SU-DHL-6 (cell line): ENCODE measurements at regions not wholly inside any gene's neighbourhood (a gene's known extent, or its start where the extent isn't known, plus 50 kb on each side); places are given as distances from the start of the nearest gene placed in this dataset.

ENCODE experiments used
- CTCF ChIP-seq: fragments of 200-600 bp; sonication (generic); IDR thresholded peaks from one replicate; pipeline ENCODE4 v1.5.1; 2017; ENCODE audit warnings: antibody characterized with exemption, mild to moderate bottlenecking, low read length, moderate library complexity; ENCODE audit not compliant: insufficient read depth, poor library complexity, severe bottlenecking
- EZH2phosphoT487 ChIP-seq: fragments of 200-600 bp; sonication (generic), shearing (Covaris generic); conservative IDR thresholded peaks from 2 replicates; pipeline ENCODE4 v1.6.1; 2018; ENCODE audit warnings: mild to moderate bottlenecking, antibody characterized with exemption, low read length, moderate library complexity, mixed read lengths

GRCh38 chr15:99485992-99486370 is 79.8 kb upstream of the MEF2A start:
- no peak for TF ChIP-seq CTCF
- TF ChIP-seq EZH2phosphoT487, result no peak
